ENCODE measurements at regions not wholly inside any gene's neighbourhood (a gene's known extent, or its start where the extent isn't known, plus 50 kb on each side); places are given as distances from the start of the nearest gene placed in this dataset.

DNA sequence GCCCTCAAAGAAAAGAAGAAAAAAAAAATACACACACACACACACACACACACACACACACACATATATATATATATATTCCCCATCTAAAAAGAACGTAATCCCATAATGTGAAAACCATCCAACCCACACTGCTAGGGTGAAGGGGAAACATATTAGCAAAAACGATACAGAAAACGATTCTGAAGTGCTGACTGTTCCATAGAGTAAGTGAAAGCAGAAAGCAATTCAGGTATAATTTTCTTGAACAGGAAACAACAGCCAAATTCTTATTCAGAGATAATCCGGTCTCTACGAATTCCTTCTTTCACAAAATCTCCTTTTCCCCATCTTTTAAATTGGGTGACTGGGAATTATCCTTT, 393.5 kb downstream of the NOVA1 start:
- no peak for DNase-seq (ENCODE audit: low spot score)

DNA sequence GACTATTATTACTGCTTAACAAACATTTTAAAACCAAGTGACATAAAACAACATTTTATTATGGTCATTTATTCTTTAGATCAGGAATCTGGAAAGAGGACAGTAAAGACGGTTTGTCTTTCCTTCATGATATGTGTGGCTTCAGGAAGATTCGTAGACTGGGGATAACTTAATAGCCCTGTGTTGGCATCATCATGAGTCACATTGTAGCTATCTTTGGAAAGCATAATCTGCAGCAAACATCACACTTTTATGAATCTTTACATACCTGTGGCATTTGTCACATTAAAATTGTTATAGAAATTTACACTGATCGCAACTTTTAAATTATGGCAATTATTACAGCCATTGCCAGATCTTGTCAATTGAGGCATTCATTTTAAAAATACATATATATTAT, 397.1 kb downstream of the NOVA1 start:
- no peak for DNase-seq (ENCODE audit: low spot score)

DNA sequence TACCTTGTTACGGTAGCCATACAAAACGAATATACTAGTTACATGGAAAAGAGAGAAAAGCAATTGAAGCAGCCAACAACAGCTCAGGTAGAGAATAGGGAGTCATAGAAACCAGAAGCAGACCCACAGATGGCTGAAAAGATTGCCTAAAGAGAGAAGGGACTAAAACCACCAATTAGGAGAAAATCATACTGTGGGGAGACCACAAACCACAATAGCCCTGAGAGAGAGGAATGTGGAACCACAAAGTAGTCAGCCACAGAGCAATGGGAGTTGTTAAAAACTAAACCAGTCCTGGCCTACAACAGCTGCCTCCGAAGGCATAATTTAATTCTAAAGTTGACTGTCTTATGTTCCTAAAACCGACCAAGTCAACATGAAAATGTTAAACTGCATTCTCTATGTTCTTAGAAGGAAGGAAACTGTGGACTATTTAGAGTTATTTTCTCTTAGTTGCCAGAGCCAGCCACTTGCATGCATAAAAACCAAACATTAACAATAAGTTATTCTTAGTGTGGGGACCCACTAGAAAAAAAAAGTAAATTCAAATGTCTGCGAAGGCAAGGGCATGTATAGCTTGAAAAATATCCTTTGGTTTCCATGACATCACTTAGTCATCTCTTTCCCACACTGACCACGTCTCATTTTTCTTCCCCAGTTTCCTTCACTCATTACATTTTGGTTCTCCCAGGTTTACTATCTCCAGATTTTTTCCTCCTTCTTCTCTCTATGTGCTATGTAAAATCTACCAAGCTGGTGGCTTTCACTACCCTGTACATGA, 398.1 kb downstream of the NOVA1 start:
- DNase-seq (ENCODE audit: low spot score), result no peak

DNA sequence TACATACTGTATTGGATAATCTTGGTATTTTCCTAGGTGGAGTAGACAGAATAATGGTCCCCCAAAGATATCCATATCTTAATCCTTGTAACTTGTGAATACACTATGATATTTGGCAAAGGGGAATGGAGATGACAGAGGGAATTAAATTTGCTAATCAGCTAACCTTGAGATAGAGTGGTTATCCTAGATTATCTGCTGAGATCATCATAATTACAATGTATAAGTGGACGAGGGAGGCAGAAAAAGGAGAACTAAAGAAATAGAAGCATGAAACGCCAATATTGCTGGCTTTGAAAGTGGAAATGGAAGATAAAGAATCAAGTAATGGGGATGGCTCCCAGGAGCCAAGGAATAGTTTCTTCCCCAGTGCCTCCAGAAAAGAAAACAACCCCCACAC, 398.7 kb downstream of the NOVA1 start:
- no peak for DNase-seq (ENCODE audit: low spot score)

DNA sequence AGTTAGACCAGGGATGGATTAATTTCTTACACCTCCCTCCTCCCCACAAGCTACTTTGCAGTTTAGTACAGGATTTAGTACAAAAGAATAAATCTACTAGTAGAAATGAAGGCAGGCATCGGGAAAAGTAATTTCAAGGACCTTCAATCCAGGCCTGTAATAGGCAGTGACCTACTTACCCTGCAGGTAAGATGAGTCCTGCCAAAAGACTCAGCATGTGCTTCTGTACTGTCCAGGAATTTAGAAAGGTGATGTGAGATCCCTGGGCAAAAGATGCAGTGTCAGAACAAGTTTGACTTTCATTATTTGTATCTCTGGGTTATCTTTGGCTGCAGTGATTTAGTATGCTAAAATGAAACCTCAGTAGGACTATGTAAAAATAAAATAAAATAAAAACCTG, 403.0 kb downstream of the NOVA1 start:
- peak; percentile 74 for DNase-seq (ENCODE audit: low spot score)

DNA sequence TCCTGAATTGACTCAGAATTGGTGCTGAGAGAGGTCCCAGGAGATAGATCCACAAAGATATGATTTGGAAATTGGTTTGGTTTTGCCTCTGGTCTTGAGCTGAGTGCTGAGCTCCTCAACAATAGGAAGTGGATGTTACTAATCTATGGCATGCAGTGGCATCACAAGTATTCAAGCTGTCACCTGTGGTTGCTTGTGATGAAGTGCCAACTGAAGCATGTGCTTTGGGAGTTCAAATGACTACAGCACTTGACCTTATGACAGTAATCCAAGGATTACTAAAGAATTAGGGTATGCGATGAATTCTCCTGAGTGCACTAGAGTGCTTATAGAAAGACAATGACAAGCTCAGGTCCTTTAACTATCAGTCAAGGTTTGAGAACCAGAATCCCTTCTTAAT, 406.2 kb downstream of the NOVA1 start:
- no peak for DNase-seq (ENCODE audit: low spot score)

DNA sequence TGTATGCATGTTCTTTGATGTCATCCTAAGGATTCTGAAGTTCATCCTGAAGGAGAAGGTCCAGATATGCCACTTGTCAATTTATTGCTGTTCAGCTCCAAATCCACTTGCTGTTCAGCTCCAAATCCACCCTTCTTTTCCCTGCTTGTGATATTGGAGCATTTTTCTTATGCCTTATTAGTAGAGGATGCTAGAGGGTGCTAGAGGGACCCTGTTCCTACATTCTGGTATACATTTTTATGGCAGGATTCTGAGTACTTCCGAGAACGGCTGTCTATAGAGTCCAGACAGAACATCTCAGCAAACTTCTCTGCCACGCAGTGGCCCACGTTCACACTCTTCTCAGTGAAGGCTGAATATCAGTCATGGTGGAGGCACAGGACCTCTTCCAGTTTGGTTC, 406.7 kb downstream of the NOVA1 start:
- no peak for DNase-seq (ENCODE audit: low spot score)

DNA sequence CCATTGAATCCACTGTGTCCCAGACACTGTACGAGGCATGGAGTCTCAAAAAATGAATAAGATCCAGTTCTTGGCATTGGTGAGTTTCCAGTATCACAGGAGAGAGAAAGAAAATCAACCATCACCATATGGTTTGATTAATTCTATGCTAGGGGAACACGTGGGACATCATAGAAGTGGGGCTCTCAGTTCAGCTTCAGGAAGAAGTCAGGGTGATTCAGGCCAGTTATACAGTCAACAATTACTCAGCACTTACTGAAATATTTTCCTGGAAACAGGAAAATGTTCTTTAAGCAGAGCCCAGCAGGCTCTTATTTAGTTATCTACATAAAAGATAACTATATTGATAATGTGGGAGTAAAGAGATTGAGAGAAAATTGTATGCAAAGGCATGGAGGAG, 407.2 kb downstream of the NOVA1 start:
- no peak for DNase-seq (ENCODE audit: low spot score)

DNA sequence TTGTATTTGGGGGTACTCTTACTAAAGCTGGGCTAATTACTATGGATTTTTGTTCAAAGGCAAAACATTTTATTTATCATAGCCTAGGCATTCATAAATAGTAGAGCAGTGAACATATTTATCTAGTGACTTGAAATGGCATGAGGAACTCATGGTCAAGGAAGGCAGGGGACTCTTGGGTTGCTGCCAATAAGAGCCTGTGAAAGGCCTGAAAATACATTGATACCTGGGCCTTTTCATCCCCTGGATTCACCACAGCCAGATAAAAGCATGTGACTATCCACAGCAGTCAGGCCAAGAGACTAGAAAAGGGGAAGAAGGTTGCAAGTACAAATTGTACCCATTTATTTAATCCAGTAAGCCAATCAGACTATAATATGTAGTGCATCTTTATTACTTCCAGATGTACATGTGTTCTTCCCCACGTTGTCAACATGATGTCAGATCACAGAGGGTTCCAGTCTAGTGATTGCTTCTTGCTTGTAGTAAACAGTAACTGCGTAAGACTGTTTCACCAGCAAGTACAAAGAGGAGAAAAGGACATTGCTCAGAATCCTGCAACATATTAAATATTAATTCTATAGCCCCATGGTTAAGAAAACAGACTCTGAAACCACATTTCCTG, 409.7 kb downstream of the NOVA1 start:
- DNase-seq (ENCODE audit: low spot score), result no peak

DNA sequence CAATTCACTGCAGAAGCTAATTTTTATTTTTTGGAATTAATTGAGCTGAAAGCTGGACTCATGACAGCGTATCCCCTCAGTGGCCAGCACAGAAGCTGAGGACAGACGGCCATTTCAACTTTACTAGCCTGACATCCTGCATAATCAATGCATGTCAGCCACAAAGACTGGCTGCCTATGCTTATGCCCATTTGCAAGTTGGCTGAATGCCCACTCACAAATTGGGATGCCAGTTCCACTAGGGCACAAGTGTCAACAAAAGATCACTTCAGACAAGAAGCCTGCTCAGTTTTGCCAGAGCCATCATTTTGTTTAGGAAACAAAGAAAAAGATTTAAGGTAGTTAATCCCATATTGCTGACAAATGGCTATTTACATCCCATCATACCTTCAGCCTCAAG, 417.6 kb downstream of the NOVA1 start:
- DNase-seq (ENCODE audit: low spot score), result no peak

DNA sequence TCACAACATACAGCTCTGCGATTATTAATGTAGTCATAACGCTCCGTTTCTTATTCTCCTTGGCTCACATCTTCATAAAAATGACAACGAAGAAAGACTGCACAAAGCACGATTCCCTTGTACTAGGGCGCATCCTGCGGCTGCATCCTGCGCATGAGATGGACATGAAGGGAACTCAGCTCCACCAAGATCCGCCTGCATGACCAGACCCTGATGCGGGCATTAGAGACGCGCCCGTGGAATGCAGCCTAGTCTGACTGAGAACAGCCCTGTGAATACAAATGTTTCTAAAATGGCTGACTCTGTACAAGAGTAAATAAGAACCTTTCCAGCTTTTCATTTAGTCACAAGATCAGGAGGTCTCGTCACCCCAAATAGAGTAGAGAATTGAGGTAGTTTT, 422.2 kb downstream of the NOVA1 start:
- DNase-seq (ENCODE audit: low spot score), result no peak

DNA sequence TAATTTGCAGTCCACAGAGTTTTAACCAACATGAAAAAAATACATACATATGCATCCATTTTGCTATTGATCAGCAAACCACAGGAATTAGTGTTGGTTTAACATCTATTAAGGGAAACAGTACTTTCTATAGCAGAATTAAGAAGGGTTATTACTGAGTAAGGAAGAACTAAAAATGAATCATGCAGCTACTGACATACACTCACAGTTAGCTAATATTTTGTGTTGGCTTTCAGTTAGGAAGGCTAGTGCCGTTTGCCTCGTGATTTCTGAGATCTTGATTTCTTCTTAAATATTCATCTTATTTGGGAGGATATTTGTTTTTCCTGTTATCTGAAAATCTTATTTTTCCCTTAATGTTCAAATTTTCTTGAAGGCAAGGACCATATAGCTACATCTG, 423.4 kb downstream of the NOVA1 start:
- DNase-seq (ENCODE audit: low spot score), result no peak

DNA sequence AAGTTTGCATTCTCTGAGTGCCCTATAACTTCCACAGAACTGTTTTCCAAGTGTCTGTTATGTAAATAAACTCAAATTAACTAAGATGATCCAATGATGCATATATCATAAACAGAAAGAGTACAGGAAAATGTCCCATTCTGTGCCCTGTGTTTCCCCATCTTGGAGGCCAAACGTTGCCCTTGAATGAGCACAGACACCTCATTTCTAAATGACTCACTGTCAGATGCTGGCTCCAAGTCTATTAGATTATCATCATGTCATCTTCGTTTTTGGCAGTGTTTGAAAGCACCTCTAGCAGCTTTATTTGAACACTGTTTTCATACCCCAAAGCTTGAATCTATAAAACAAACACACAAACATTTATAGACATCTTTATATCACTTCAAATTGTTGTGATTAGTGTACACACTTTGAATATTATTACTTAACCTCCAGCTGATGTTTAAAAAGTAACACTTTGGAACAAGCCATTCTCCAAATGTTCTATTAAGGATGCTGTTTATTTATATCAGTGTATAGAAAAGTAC, 424.2 kb downstream of the NOVA1 start:
- DNase-seq (ENCODE audit: low spot score), result no peak

DNA sequence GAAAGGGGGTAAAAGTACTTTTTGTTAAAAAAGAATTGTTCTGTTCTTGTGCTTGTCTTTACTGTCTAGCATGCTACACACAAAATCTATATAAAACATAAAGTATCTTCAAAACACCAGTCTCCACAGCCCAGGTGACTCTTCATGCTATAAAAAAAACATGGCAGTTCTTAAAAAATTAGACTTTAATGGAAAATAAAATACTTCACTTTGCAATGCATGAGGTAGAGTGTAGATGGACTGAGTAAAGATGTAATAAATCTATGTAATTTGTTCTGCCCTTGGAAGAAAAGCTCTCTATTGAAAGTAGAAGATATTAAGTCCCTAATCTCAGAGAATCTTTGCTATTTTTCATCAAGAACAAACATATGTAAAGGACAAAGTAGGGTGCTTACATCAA, 425.4 kb downstream of the NOVA1 start:
- DNase-seq (ENCODE audit: low spot score), result no peak

DNA sequence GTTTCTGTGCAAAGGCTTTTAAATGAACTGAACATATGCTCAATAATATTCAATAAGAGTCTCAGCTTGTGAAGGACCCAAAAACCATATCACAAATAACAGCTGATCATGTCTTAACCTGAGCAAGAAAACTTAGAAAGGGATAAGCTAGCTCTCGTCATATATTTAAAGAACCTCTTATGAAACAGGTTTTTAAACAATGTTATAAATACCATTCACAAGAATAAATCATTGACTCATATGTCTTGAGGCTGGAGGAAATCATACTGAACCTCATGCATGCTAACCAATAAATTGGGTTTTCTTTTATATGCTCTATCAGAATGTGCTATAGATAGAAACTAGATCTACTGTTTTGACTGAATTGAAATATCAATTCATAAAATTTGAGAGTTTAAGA, 426.9 kb downstream of the NOVA1 start:
- no peak for DNase-seq (ENCODE audit: low spot score)

DNA sequence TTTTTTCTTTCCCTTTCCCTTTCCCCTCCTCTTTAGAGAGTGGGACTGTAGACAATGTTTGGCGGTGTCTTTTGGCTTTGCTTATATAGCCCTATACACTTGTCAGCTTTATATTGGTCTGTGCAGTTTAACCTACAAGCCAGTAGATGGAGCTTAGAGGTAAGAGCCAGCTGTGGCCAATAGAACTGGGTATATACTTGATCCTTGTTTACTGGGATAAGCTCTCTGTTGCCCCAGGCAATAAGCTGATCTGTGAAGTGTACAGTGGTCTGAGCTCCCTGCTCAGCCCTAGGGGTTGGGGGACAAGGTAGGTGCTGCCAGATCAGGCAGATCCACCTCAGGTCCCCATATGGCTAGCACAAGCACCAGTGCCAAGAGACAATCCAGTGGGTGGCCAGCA, 434.1 kb downstream of the NOVA1 start:
- DNase-seq (ENCODE audit: low spot score), result peak; percentile 8

DNA sequence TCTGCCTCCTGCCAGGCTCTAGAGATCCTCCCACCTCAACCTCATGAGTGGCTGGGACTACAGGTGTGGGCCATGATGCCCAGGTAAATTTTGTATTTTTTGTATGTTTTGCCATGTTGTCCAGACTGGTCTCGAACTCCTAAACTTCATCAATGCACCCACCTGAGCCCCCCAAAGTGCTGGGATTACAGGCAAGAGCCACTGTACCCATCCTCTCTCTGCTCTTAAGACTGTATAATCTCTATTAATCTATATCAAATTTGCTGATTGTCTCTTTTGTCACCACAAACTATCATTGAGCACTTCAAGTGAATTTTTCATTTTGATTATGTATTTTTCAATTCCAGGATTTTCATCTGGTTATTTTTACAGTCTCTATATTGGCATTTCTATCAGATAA, 440.3 kb downstream of the NOVA1 start:
- no peak for DNase-seq (ENCODE audit: low spot score)

DNA sequence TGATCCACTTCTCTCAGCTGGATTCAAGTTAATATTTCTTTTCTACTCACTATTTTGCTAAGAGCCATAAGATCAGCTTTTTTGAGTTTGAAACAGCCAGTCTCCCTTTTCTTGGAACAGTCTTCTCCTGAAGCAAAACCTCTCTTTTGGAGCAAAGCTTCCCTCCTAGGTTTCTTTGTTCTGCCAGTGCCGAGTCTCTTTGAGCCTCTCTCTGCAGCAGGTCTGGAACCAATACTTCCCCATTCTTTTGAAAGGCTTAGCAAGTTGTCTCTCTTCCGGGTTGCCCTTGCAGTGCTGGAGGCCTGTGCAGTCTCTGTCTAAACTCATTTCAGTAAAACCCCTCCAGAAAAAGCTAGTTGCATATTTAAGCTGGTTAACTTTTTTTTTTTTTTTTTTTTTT, 454.8 kb downstream of the NOVA1 start:
- DNase-seq (ENCODE audit: low spot score), result no peak

DNA sequence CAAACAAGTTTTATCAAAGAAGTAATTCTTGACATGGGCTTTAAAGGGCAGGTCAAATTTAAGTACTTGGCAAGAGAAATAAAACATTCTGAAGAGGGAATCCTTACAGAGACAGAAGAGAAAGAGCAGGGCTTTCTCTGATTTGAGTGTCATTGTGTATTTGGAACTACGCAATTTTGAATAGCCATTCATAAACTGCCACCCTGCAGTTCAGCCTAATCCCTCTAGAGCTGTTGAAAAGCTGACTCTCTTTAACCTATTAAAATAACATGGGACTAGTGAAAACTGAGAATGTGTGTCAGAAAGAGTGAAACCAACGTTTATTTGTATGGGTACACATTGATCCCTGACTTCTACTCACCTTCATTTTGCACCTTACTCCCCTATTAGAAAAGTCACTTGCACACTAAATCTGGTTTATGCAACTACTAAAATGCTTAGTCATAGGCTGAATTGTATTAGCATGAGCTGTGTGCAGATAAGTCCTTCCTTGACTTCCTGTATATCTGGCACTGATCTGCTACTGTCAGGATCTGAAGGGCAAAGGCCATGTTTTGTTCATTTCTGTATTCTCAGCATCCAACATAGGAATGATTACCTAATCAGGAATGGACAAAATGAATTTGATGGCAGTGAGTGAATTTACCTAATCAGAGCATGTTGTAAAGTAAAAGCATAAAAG, 458.9 kb downstream of the NOVA1 start:
- no peak for DNase-seq (ENCODE audit: low spot score)

DNA sequence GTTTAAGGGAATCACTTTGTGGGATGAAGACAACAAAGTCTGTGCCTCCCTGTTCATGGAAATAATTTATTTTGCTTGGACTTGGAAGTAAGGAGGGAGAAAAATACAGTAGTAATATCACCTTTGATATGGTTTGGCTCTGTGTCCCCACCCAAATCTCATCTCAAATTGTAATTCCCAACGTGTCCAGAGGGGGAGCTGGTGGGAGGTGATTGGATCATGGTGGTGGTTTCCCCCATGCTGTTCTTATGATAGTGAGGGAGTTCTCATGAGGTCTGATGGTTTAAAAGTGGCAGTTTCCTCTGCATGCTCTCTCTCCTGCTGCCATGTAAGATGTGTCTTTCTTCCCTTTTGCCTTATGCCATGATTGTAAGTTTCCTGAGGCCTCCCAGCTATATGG, 460.7 kb downstream of the NOVA1 start:
- no peak for DNase-seq (ENCODE audit: low spot score)

DNA sequence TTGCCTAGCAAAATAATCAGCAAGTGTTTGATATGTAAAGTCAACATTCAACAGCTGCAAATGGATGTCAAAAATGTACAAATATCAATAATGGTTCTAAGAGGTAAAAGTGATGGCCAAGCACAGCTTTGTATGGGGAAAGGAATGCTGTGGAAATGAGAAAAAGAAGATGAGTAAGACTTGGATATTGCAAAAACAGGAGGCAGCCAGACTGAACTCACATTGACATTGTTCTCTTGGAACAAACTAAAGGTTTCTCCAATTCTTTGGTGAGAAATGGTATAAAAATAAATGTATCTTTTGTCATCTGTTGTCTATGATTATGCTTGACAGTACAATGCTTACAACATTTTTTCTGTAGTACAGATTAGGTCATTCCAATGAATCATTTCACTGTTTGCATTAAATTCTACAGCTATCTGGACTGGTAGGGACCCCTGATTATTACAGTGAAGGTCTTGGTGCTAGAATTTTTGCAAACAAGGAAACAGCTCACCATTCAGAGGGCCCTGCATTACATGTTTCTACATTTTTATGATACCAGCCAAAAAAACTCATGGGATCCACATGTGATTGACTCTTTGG, 465.7 kb downstream of the NOVA1 start:
- DNase-seq (ENCODE audit: low spot score), result no peak

DNA sequence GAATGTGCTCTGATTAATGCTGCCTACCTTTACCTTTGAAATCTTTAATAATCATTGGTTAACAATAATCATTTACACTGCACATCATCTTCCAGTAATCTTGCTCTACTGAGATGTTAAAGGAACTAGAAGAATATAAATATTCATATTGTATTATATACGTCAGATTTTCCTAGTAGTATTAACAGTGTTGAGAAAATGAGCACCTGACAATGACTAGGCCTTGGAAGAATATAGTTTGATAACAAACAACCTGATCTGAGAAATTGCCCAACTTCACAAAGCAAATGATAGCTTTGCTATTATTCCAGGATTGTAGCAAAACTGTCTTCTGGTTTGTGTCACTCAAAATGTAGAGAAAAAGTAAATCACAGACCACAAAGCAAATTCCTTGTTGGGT, 467.1 kb downstream of the NOVA1 start:
- no peak for DNase-seq (ENCODE audit: low spot score)

Measured in cerebellar cortex (tissue), 1 donor.